ENCODE measurements at regions not wholly inside any gene's neighbourhood (a gene's known extent, or its start where the extent isn't known, plus 50 kb on each side); places are given as distances from the start of the nearest gene placed in this dataset.

DNA sequence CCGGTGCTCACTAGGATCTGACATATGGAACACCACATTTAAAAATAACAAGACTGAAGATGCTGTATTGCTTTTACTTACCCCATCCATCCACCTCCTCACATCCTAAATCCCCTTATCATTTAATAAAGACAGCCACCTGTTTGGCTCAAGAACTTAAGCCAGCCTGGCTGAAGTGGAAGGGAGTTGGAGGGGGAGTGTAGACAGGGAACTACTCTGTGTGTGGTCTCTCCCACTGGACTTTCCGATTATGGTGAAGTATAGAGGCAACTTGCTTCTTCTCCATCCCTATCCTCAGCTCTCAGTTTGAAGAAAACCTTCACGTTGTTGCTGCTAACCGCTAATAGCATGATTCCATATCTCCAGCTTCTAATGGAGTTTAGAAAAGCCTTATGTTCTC lies 313.4 kb downstream of the CDH11 start:
- no peak overlapping the region for H3K4me3 ChIP-seq (ENCODE audit: control insufficient read depth, low read depth, low read length)
- DNase-seq (ENCODE audit: low read depth): no peak
- TF ChIP-seq, protein P1, sequence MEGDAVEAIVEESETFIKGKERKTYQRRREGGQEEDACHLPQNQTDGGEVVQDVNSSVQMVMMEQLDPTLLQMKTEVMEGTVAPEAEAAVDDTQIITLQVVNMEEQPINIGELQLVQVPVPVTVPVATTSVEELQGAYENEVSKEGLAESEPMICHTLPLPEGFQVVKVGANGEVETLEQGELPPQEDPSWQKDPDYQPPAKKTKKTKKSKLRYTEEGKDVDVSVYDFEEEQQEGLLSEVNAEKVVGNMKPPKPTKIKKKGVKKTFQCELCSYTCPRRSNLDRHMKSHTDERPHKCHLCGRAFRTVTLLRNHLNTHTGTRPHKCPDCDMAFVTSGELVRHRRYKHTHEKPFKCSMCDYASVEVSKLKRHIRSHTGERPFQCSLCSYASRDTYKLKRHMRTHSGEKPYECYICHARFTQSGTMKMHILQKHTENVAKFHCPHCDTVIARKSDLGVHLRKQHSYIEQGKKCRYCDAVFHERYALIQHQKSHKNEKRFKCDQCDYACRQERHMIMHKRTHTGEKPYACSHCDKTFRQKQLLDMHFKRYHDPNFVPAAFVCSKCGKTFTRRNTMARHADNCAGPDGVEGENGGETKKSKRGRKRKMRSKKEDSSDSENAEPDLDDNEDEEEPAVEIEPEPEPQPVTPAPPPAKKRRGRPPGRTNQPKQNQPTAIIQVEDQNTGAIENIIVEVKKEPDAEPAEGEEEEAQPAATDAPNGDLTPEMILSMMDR (conservative IDR thresholded peaks at IDR 0.05; ENCODE audit: control insufficient read depth, insufficient read depth, low read depth, low read length): no peak

DNA sequence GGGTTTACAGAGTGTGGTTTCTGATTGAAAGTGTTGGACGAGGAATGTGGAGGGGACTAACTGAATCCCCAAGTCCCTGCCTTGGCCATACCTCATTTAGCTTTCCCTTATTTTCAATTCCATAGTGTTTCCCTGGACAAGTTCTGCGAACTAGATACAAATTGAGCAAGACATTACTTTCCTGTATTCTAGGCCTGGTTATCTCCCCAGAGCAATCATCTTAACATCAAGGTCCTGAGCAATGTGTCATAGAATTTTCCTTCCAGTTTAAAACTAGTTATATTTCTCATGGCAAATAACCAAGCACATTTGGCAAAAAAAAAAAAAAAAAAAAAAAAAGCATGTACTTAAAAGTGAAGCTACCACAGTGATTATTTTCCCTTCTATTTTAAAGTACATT lies 330.1 kb downstream of the CDH11 start:
- H3K4me3 ChIP-seq (ENCODE audit: control insufficient read depth, low read depth, low read length): no peak overlapping the region
- TF ChIP-seq, protein P1 (conservative IDR thresholded peaks at IDR 0.05; ENCODE audit: control insufficient read depth, insufficient read depth, low read depth, low read length): no peak
- DNase-seq (ENCODE audit: low read depth): peak; percentile 10

DNA sequence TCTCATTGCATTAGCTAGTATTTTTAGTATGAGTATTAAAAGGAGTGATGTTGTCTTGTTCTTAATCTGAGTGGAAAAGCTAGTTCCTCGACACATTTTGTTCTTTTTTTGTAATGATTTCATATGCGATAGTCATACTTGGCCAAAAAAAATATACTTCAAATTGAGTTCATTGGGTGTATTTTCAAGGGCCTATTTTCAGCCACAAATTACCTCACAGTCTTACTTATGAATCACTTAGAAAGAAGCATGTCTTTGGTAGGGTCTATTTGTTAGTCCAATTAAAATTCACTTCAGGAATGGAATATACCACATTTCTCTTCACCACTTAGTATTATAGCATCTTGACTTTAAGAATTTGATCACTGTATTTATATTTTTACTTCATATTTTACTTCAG lies 337.2 kb downstream of the CDH11 start:
- TF ChIP-seq, protein P1 (conservative IDR thresholded peaks at IDR 0.05; ENCODE audit: control insufficient read depth, insufficient read depth, low read depth, low read length): no peak
- H3K4me3 ChIP-seq (ENCODE audit: control insufficient read depth, low read depth, low read length): no peak overlapping the region
- no peak for DNase-seq (ENCODE audit: low read depth)

DNA sequence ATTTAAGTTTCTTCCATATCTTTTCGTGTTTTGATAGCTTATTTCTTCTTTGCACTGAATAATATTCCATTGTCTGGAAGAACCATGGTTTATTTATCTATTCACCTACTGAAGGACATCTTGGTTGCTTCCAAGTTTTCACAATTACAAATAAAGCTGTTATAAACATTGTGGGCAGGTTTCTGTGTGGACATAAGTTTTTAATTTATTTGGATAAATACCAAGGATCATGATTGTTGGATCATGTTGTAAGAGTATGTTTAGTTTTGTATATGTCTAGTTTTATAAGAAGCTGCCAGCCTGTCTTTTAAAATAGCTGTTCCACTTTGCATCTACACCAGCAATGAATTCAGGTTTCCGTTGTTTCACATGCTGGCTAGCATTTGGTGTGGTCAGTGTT lies 339.4 kb downstream of the CDH11 start:
- no peak for DNase-seq (ENCODE audit: low read depth)
- H3K4me3 ChIP-seq (ENCODE audit: control insufficient read depth, low read depth, low read length): no peak overlapping the region
- TF ChIP-seq, protein P1 (conservative IDR thresholded peaks at IDR 0.05; ENCODE audit: control insufficient read depth, insufficient read depth, low read depth, low read length): no peak

DNA sequence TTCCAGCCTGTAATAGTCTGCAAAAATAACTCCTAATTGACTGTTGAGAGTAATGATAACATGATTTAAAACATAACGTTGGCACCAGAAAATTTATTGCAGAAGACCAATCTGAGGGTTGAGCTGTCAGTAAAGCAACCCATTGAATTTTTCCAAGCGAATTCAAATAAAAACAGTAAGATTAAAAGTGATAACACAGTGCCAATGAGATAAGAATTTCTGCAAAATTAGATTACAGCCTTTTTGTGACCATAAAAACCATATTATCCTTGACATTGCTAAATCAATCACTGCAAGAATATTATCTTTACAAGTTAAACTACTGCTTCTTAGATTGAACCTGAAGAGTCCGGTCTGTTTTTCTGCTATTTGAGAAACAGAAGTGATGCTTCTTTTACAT lies 341.4 kb downstream of the CDH11 start:
- no peak for DNase-seq (ENCODE audit: low read depth)
- TF ChIP-seq, protein P1 (conservative IDR thresholded peaks at IDR 0.05; ENCODE audit: control insufficient read depth, insufficient read depth, low read depth, low read length): no peak

DNA sequence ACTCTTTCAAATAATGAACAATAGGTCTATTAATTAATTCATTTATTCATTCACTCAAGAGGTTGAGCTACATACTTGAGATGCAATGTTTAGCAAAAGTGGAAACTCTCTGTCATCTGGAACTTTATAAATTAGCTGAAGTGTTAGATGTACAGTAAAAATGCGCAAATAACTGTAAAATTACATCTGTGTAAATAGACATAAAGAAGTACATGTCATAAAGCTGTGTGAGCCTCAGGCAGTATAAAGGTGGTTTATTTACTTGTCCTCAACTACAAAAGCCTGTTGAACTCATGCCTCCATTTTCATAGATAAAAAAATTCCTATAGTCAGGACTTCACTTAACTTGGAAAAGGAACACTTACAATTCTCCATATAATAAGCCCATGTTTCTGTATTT lies 343.1 kb downstream of the CDH11 start:
- DNase-seq (ENCODE audit: low read depth): no peak
- TF ChIP-seq, protein P1 (conservative IDR thresholded peaks at IDR 0.05; ENCODE audit: control insufficient read depth, insufficient read depth, low read depth, low read length): no peak
- H3K4me3 ChIP-seq (ENCODE audit: control insufficient read depth, low read depth, low read length): no peak overlapping the region

More for the DNA sequence above, 341.4 kb downstream of the CDH11 start:
- no peak overlapping the region for H3K4me3 ChIP-seq (ENCODE audit: control insufficient read depth, low read depth, low read length)

DNA sequence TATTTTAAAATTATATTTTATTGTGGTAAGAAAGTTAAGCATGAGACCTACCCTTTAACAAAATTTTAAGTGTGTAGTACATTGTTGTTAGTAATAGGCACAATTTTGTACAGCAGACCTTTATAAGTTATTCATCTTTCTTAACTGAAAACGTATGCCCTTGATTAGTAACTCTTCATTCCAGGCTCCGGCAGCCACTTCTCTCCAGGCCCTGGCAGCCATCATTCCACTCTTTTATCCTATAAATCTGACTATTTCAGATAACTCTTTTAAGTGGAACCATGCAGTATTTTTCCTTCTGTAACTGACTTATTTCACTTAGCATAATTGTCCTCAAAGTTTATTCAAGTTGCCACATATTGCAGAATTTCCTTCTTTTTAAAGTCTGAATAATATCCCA lies 348.2 kb downstream of the CDH11 start:
- H3K4me3 ChIP-seq (ENCODE audit: control insufficient read depth, low read depth, low read length): no peak overlapping the region
- TF ChIP-seq, protein P1 (conservative IDR thresholded peaks at IDR 0.05; ENCODE audit: control insufficient read depth, insufficient read depth, low read depth, low read length): no peak
- DNase-seq (ENCODE audit: low read depth): no peak
